MG63 (cell line): ENCODE measurements at regions not wholly inside any gene's neighbourhood (a gene's known extent, or its start where the extent isn't known, plus 50 kb on each side); places are given as distances from the start of the nearest gene placed in this dataset.

Source experiments
- DNase-seq: peaks from one replicate; pipeline ENCODE4 v3.0.0-alpha.2; 2020
- H3K27me3 ChIP-seq: fragments of 250-450 bp; sonication (Bioruptor Pico); 2 replicates; pipeline ENCODE4 v1.5.1; 2020; ENCODE audit warnings: mild to moderate bottlenecking, moderate library complexity
- H3K36me3 ChIP-seq: fragments of 250-450 bp; sonication (Bioruptor Pico); 2 replicates; pipeline ENCODE4 v1.5.1; 2020; ENCODE audit warnings: mild to moderate bottlenecking, moderate library complexity
- H3K4me3 ChIP-seq: fragments of 250-450 bp; sonication (Bioruptor Pico); 2 replicates; pipeline ENCODE4 v1.5.1; 2020; ENCODE audit warnings: mild to moderate bottlenecking, moderate library complexity
- H3K9me3 ChIP-seq: fragments of 250-450 bp; sonication (Bioruptor Pico); 2 replicates; pipeline ENCODE4 v1.5.1; 2020; ENCODE audit warnings: mild to moderate bottlenecking, moderate library complexity

GRCh38 chr6:109298605-109299264 is 83.5 kb downstream of the CD164 start:
- no peak for DNase-seq
- Histone ChIP-seq H3K27me3 (no peaks in the 10 kb centered on the region), H3K9me3 (no peaks in the 10 kb centered on the region), H3K36me3 (no peaks in the 10 kb centered on the region), H3K4me3 (no peak overlapping the region)

GRCh38 chr6:109297406-109298110 is 84.7 kb downstream of the CD164 start:
- H3K4me3 ChIP-seq = no peak overlapping the region
- no peaks in the 10 kb centered on the region for H3K36me3 ChIP-seq
- no peak for DNase-seq
- no peaks in the 10 kb centered on the region for H3K9me3 ChIP-seq
- no peaks in the 10 kb centered on the region for H3K27me3 ChIP-seq

- Histone ChIP-seq H3K4me3 (no peak overlapping the region), H3K27me3 (no peaks in the 10 kb centered on the region), H3K9me3 (no peaks in the 10 kb centered on the region), H3K36me3 (no peaks in the 10 kb centered on the region)
- no peak for DNase-seq
Observed at GRCh38 chr6:109296971-109297372, 85.3 kb downstream of the CD164 start.

- Histone ChIP-seq H3K4me3 (no peak overlapping the region), H3K27me3 (no peaks in the 10 kb centered on the region), H3K36me3 (no peaks in the 10 kb centered on the region), H3K9me3 (no peaks in the 10 kb centered on the region)
- no peak for DNase-seq
Observed at GRCh38 chr6:109296452-109296851, 85.8 kb downstream of the CD164 start.

GRCh38 chr6:109295774-109296156 is 86.5 kb downstream of the CD164 start:
- no peaks in the 10 kb centered on the region for H3K36me3 ChIP-seq
- no peaks in the 10 kb centered on the region for H3K27me3 ChIP-seq
- no peak for DNase-seq
- no peak overlapping the region for H3K4me3 ChIP-seq
- no peaks in the 10 kb centered on the region for H3K9me3 ChIP-seq

- Histone ChIP-seq H3K36me3 (no peaks in the 10 kb centered on the region), H3K9me3 (no peaks in the 10 kb centered on the region), H3K27me3 (no peaks in the 10 kb centered on the region), H3K4me3 (no peak overlapping the region)
- DNase-seq = no peak
Observed at GRCh38 chr6:109295109-109295773, 87.0 kb downstream of the CD164 start.

GRCh38 chr6:109292983-109293586 is 89.2 kb downstream of the CD164 start:
- no peak for DNase-seq
- no peaks in the 10 kb centered on the region for H3K27me3 ChIP-seq
- no peaks in the 10 kb centered on the region for H3K36me3 ChIP-seq
- no peaks in the 10 kb centered on the region for H3K9me3 ChIP-seq
- H3K4me3 ChIP-seq = no peak overlapping the region

- Histone ChIP-seq H3K27me3 (no peaks in the 10 kb centered on the region), H3K4me3 (no peak overlapping the region), H3K36me3 (no peaks in the 10 kb centered on the region), H3K9me3 (no peaks in the 10 kb centered on the region)
- DNase-seq = no peak
Observed at GRCh38 chr6:109292420-109292819, 89.8 kb downstream of the CD164 start.

GRCh38 chr6:109291902-109292301 is 90.4 kb downstream of the CD164 start:
- H3K27me3 ChIP-seq = no peaks in the 10 kb centered on the region
- H3K9me3 ChIP-seq = no peaks in the 10 kb centered on the region
- no peak overlapping the region for H3K4me3 ChIP-seq
- H3K36me3 ChIP-seq = no peaks in the 10 kb centered on the region
- no peak for DNase-seq

- no peaks in the 10 kb centered on the region for H3K9me3 ChIP-seq
- no peaks in the 10 kb centered on the region for H3K27me3 ChIP-seq
- no peak for DNase-seq
Observed at GRCh38 chr6:109290143-109290931, 91.9 kb downstream of the CD164 start.

GRCh38 chr6:109285366-109285765 is 96.9 kb downstream of the CD164 start:
- Histone ChIP-seq H3K4me3 (no peak overlapping the region), H3K9me3 (no peaks in the 10 kb centered on the region), H3K36me3 (no peaks in the 10 kb centered on the region), H3K27me3 (no peaks in the 10 kb centered on the region)
- no peak for DNase-seq

More at GRCh38 chr6:109290143-109290931, 91.9 kb downstream of the CD164 start:
- Histone ChIP-seq H3K36me3 (no peaks in the 10 kb centered on the region), H3K4me3 (no peak overlapping the region)

GRCh38 chr6:109284675-109285074 is 97.6 kb downstream of the CD164 start:
- Histone ChIP-seq H3K36me3 (no peaks in the 10 kb centered on the region), H3K27me3 (no peaks in the 10 kb centered on the region), H3K9me3 (no peaks in the 10 kb centered on the region), H3K4me3 (no peak overlapping the region)
- DNase-seq = no peak

- H3K9me3 ChIP-seq = no peaks in the 10 kb centered on the region
- H3K4me3 ChIP-seq = no peak overlapping the region
- no peaks in the 10 kb centered on the region for H3K36me3 ChIP-seq
- DNase-seq = no peak
- no peaks in the 10 kb centered on the region for H3K27me3 ChIP-seq
Observed at GRCh38 chr6:109282756-109283155, 99.5 kb downstream of the CD164 start.

- DNase-seq = no peak
- no peak overlapping the region for H3K4me3 ChIP-seq
- no peaks in the 10 kb centered on the region for H3K36me3 ChIP-seq
- H3K27me3 ChIP-seq = no peaks in the 10 kb centered on the region
- H3K9me3 ChIP-seq = no peaks in the 10 kb centered on the region
Observed at GRCh38 chr6:109279628-109280027, 102.6 kb downstream of the CD164 start.

GRCh38 chr6:109271622-109272021 is 110.6 kb downstream of the CD164 start:
- DNase-seq = no peak
- H3K27me3 ChIP-seq = no peaks in the 10 kb centered on the region
- no peaks in the 10 kb centered on the region for H3K9me3 ChIP-seq
- no peak overlapping the region for H3K4me3 ChIP-seq
- H3K36me3 ChIP-seq = no peaks in the 10 kb centered on the region

GRCh38 chr6:109269953-109270517 is 112.2 kb downstream of the CD164 start:
- no peaks in the 10 kb centered on the region for H3K36me3 ChIP-seq
- DNase-seq = no peak
- H3K4me3 ChIP-seq = no peak overlapping the region
- no peaks in the 10 kb centered on the region for H3K9me3 ChIP-seq
- no peaks in the 10 kb centered on the region for H3K27me3 ChIP-seq
